Spleen (tissue), 11 donors: ENCODE measurements at regions not wholly inside any gene's neighbourhood (a gene's known extent, or its start where the extent isn't known, plus 50 kb on each side); places are given as distances from the start of the nearest gene placed in this dataset.

ENCODE experiments used
- DNase-seq: peaks from one replicate; pipeline ENCODE4 v3.0.0-alpha.2; 2020
- H3K27ac ChIP-seq, 8 donors: fragments of 200-600 bp; sonication (generic) in 7 of 8; 1 replicate in 4 of 8; 2 replicates in 4 of 8; pipeline versions ENCODE4 v1.5.0 to v1.8.0; 2016 to 2021; ENCODE audit warnings: inconsistent platforms in 4 of 8, mild to moderate bottlenecking in 4 of 8, moderate library complexity in 1 of 8
- H3K27me3 ChIP-seq, 7 donors: fragments of 200-600 bp; sonication (generic) in 6 of 7; replicated peaks in 1 of 7; 1 replicate in 4 of 7; 2 replicates in 3 of 7; pipeline versions ENCODE4 v1.5.0 to v1.8.0; 2016 to 2021; ENCODE audit warnings: inconsistent platforms in 3 of 7, mild to moderate bottlenecking in 1 of 7
- H3K36me3 ChIP-seq, 6 donors: fragments of 200-600 bp; sonication (generic) in 5 of 6; 1 replicate in 4 of 6; 2 replicates in 2 of 6; pipeline versions ENCODE4 v1.5.0 to v1.8.0; 2016 to 2021; ENCODE audit warnings: inconsistent platforms in 2 of 6
- H3K4me1 ChIP-seq, 6 donors: fragments of 200-600 bp; sonication (generic) in 5 of 6; 1 replicate in 3 of 6; 2 replicates in 3 of 6; pipeline versions ENCODE4 v1.5.0 to v1.8.0; 2016 to 2021; ENCODE audit warnings: inconsistent platforms in 3 of 6
- H3K4me3 ChIP-seq, 8 donors: fragments of 200-600 bp; sonication (generic) in 7 of 8; 1 replicate in 4 of 8; 2 replicates in 4 of 8; pipeline versions ENCODE4 v1.5.0 to v1.8.0; 2016 to 2021; ENCODE audit warnings: inconsistent platforms in 4 of 8, mild to moderate bottlenecking in 4 of 8, moderate library complexity in 2 of 8
- H3K9me3 ChIP-seq, 8 donors: fragments of 200-600 bp; sonication (generic) in 7 of 8; 1 replicate in 4 of 8; 2 replicates in 4 of 8; pipeline versions ENCODE4 v1.5.0 to v1.8.0; 2016 to 2021; ENCODE audit warnings: inconsistent platforms in 4 of 8
- CTCF ChIP-seq, 11 experiments: fragments of 200-600 bp in 7 of 11; fragments of 450-650 bp in 4 of 11; sonication (generic) in 4 of 11; IDR thresholded peaks in 8 of 11; conservative IDR thresholded peaks in 3 of 11; 1 replicate in 7 of 11; 2 replicates in 4 of 11; pipeline versions ENCODE4 v1.4.0 to v1.8.0; 2016 to 2021; ENCODE audit warnings: antibody characterized with exemption in 11 of 11, inconsistent platforms in 4 of 11, mild to moderate bottlenecking in 1 of 11
- POLR2A ChIP-seq, 3 donors: fragments of 450-650 bp; IDR thresholded peaks; one replicate each; pipeline ENCODE4 v1.5.1; 2017; ENCODE audit warnings: antibody characterized with exemption in 3 of 3, mild to moderate bottlenecking in 1 of 3
- POLR2AphosphoS5 ChIP-seq, 3 donors: sonication (generic); formaldehyde crosslinking; IDR thresholded peaks; one replicate each; pipeline ENCODE4 v1.5.1; 2017; ENCODE audit warnings: antibody characterized with exemption in 3 of 3
- whole genome bisulfite sequencing, 5 donors: extraction: QIAGEN DNeasy Blood & Tissue Kit in 3 of 5; methylation state at CpG; one replicate each; pipeline versions ENCODE4 v1.1.5 to v1.1.7; 2013 to 2018; 5-methylcytosine and 5-hydroxymethylcytosine counted together
- intact Hi-C: fragments of 100-400 bp; cut with DNase I; formaldehyde crosslinking; loops from one replicate; pipeline ENCODE4 v1.15.0; 2023; ENCODE audit warnings: low total_unique reads
- donor health status: healthy with polysubstance abuse.
- donor health status: DM: no; HTN: no; CAD: no; lungs with moderate emphysema.
- donor health status: DM: no; HTN: no; CAD: no.
- donor health status: Bipolar disorder and iron deficiency.
- donor health status: healthy.
- donor health status: DM: no; HTN: no; CAD: no.
- donor health status: DM: yes; HTN: yes; CAD: no.

GRCh38 chr12:124083708-124084107, 110.7 kb downstream of the ZNF664 start:
- Histone ChIP-seq H3K4me3 (no peak overlapping the region), H3K27me3 (peaks cover 0 to 6% (median 0%) of the 10 kb centered on the region in 7 donors), H3K27ac (no peak overlapping the region), H3K4me1 (no peaks in the 10 kb centered on the region), H3K9me3 (no peaks in the 10 kb centered on the region), H3K36me3 (no peaks in the 10 kb centered on the region)
- DNase-seq, result no peak
- intact Hi-C loops, result no loop called here
- WGBS, 5 donors, result 85 to 91% (median 89%) methylated on average over 11 of the region's 11 CpGs
- TF ChIP-seq POLR2AphosphoS5 (IDR thresholded peaks at IDR 0.05) (no peak), POLR2A (IDR thresholded peaks at IDR 0.05) (no peak), CTCF (IDR thresholded peaks at IDR 0.05 in 8 of 11, conservative IDR thresholded peaks at IDR 0.05 in 3 of 11) (no peak)

GRCh38 chr12:124085419-124086296, 112.6 kb downstream of the ZNF664 start:
- WGBS, 5 donors, result 59 to 70% (median 65%) methylated on average over 16 to 17 of the region's 17 CpGs
- Histone ChIP-seq H3K4me3 (no peak overlapping the region), H3K9me3 (no peaks in the 10 kb centered on the region), H3K27ac (no peak overlapping the region), H3K4me1 (no peaks in the 10 kb centered on the region), H3K27me3 (peaks cover 0 to 6% (median 0%) of the 10 kb centered on the region in 7 donors), H3K36me3 (no peaks in the 10 kb centered on the region)
- no peak for TF ChIP-seq POLR2A (IDR thresholded peaks at IDR 0.05)
- TF ChIP-seq CTCF (IDR thresholded peaks at IDR 0.05 in 8 of 11, conservative IDR thresholded peaks at IDR 0.05 in 3 of 11), result no peak
- no peak for DNase-seq
- intact Hi-C loops, result no loop called here

GRCh38 chr12:124086299-124086898, 113.4 kb downstream of the ZNF664 start:
- WGBS, 5 donors, result 90 to 93% (median 92%) methylated on average over 7 of the region's 7 CpGs
- intact Hi-C loops, result no loop called here

More at GRCh38 chr12:124086299-124086898, 113.4 kb downstream of the ZNF664 start:
- no peak for TF ChIP-seq POLR2AphosphoS5 (IDR thresholded peaks at IDR 0.05)
- TF ChIP-seq POLR2A (IDR thresholded peaks at IDR 0.05), result no peak
- no peak for TF ChIP-seq CTCF (IDR thresholded peaks at IDR 0.05 in 8 of 11, conservative IDR thresholded peaks at IDR 0.05 in 3 of 11)
- DNase-seq, result no peak
- no peak overlapping the region for H3K27ac ChIP-seq
- no peaks in the 10 kb centered on the region for H3K4me1 ChIP-seq
- H3K9me3 ChIP-seq, result no peaks in the 10 kb centered on the region
- no peak overlapping the region for H3K4me3 ChIP-seq
- no peaks in the 10 kb centered on the region for H3K36me3 ChIP-seq
- peaks cover 0 to 6% (median 0%) of the 10 kb centered on the region in 7 donors for H3K27me3 ChIP-seq
